ENCODE measurements at regions not wholly inside any gene's neighbourhood (a gene's known extent, or its start where the extent isn't known, plus 50 kb on each side); places are given as distances from the start of the nearest gene placed in this dataset.

GRCh38 chr20:22180244-22180643 lies 404.1 kb downstream of the FOXA2 start:
- TF ChIP-seq, protein P1, sequence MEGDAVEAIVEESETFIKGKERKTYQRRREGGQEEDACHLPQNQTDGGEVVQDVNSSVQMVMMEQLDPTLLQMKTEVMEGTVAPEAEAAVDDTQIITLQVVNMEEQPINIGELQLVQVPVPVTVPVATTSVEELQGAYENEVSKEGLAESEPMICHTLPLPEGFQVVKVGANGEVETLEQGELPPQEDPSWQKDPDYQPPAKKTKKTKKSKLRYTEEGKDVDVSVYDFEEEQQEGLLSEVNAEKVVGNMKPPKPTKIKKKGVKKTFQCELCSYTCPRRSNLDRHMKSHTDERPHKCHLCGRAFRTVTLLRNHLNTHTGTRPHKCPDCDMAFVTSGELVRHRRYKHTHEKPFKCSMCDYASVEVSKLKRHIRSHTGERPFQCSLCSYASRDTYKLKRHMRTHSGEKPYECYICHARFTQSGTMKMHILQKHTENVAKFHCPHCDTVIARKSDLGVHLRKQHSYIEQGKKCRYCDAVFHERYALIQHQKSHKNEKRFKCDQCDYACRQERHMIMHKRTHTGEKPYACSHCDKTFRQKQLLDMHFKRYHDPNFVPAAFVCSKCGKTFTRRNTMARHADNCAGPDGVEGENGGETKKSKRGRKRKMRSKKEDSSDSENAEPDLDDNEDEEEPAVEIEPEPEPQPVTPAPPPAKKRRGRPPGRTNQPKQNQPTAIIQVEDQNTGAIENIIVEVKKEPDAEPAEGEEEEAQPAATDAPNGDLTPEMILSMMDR (IDR thresholded peaks at IDR 0.05; ENCODE audit: insufficient read depth, low read length), result peak; percentile 28
- TF ChIP-seq, protein P2, sequence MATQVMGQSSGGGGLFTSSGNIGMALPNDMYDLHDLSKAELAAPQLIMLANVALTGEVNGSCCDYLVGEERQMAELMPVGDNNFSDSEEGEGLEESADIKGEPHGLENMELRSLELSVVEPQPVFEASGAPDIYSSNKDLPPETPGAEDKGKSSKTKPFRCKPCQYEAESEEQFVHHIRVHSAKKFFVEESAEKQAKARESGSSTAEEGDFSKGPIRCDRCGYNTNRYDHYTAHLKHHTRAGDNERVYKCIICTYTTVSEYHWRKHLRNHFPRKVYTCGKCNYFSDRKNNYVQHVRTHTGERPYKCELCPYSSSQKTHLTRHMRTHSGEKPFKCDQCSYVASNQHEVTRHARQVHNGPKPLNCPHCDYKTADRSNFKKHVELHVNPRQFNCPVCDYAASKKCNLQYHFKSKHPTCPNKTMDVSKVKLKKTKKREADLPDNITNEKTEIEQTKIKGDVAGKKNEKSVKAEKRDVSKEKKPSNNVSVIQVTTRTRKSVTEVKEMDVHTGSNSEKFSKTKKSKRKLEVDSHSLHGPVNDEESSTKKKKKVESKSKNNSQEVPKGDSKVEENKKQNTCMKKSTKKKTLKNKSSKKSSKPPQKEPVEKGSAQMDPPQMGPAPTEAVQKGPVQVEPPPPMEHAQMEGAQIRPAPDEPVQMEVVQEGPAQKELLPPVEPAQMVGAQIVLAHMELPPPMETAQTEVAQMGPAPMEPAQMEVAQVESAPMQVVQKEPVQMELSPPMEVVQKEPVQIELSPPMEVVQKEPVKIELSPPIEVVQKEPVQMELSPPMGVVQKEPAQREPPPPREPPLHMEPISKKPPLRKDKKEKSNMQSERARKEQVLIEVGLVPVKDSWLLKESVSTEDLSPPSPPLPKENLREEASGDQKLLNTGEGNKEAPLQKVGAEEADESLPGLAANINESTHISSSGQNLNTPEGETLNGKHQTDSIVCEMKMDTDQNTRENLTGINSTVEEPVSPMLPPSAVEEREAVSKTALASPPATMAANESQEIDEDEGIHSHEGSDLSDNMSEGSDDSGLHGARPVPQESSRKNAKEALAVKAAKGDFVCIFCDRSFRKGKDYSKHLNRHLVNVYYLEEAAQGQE (IDR thresholded peaks at IDR 0.05; ENCODE audit: insufficient replicate concordance, low read depth), result no peak
- TF ChIP-seq POLR2AphosphoS5 (IDR thresholded peaks at IDR 0.05; ENCODE audit: low read depth), result no peak

Data from HL-60 (cell line).